PC-9 (cell line): ENCODE measurements at regions not wholly inside any gene's neighbourhood (a gene's known extent, or its start where the extent isn't known, plus 50 kb on each side); places are given as distances from the start of the nearest gene placed in this dataset.

Experiments
- CTCF ChIP-seq: fragments of 200-600 bp; sonication (generic); conservative IDR thresholded peaks from 2 replicates; pipeline ENCODE4 v1.6.1; 2017; ENCODE audit warnings: mixed run types, antibody characterized with exemption, mild to moderate bottlenecking, moderate library complexity
- EZH2 ChIP-seq: fragments of 200-600 bp; sonication (generic); IDR thresholded peaks from 2 replicates; pipeline ENCODE4 v1.8.0; 2017; ENCODE audit warnings: antibody characterized with exemption, low read depth

- TF ChIP-seq CTCF (no peak), EZH2 (no peak)
Observed at GRCh38 chr13:104625201-104625600, 1559.0 kb upstream of the SLC10A2 start.
